Fibroblast of the aortic adventitia (primary cell): ENCODE measurements at regions not wholly inside any gene's neighbourhood (a gene's known extent, or its start where the extent isn't known, plus 50 kb on each side); places are given as distances from the start of the nearest gene placed in this dataset.

ENCODE experiments used
- DNase-seq: peaks from one replicate; pipeline ENCODE4 v3.0.0-alpha.2; 2010; ENCODE audit warnings: low read depth
- H3K4me3 ChIP-seq: 2 replicates; pipeline ENCODE4 v1.5.1; 2011; ENCODE audit warnings: low read depth, mild to moderate bottlenecking, control low read depth, low read length, moderate library complexity
- CTCF ChIP-seq: IDR thresholded peaks from 2 replicates; pipeline ENCODE4 v1.5.1; 2011; ENCODE audit warnings: mild to moderate bottlenecking, low read length, control low read depth, inconsistent platforms; ENCODE audit not compliant: insufficient read depth

GRCh38 chr11:109133159-109133558, 288.8 kb upstream of the C11orf87 start:
- no peak for TF ChIP-seq CTCF
- DNase-seq = no peak
- H3K4me3 ChIP-seq = no peak overlapping the region

GRCh38 chr11:109135627-109136026, 286.4 kb upstream of the C11orf87 start:
- H3K4me3 ChIP-seq = no peak overlapping the region
- DNase-seq = no peak
- no peak for TF ChIP-seq CTCF

GRCh38 chr11:109138196-109138595, 283.8 kb upstream of the C11orf87 start:
- peak; percentile 69 for DNase-seq
- H3K4me3 ChIP-seq = no peak overlapping the region
- no peak for TF ChIP-seq CTCF

- DNase-seq = no peak
- no peak for TF ChIP-seq CTCF
Observed at GRCh38 chr11:109140426-109140825, 281.6 kb upstream of the C11orf87 start.

GRCh38 chr11:109140857-109141515, 281.0 kb upstream of the C11orf87 start:
- TF ChIP-seq CTCF = no peak
- no peak overlapping the region for H3K4me3 ChIP-seq
- DNase-seq = no peak

More at GRCh38 chr11:109140426-109140825, 281.6 kb upstream of the C11orf87 start:
- H3K4me3 ChIP-seq = no peak overlapping the region

GRCh38 chr11:109145287-109145686, 276.7 kb upstream of the C11orf87 start:
- no peak for DNase-seq
- H3K4me3 ChIP-seq = no peak overlapping the region
- no peak for TF ChIP-seq CTCF

GRCh38 chr11:109147726-109148125, 274.3 kb upstream of the C11orf87 start:
- DNase-seq = no peak
- no peak for TF ChIP-seq CTCF
- H3K4me3 ChIP-seq = no peak overlapping the region
